ENCODE measurements at regions not wholly inside any gene's neighbourhood (a gene's known extent, or its start where the extent isn't known, plus 50 kb on each side); places are given as distances from the start of the nearest gene placed in this dataset.

- TF ChIP-seq CTCF (IDR thresholded peaks at IDR 0.05 in 2 of 3, conservative IDR thresholded peaks at IDR 0.05 in 1 of 3; ENCODE audit: borderline replicate concordance in 1 of 3, insufficient read depth in 1 of 3, low read depth in 2 of 3, low read length in 2 of 3) (no peak), SIN3A (IDR thresholded peaks at IDR 0.05; ENCODE audit: low read depth) (no peak), POLR2AphosphoS5 (IDR thresholded peaks at IDR 0.05; ENCODE audit: low read depth, low read length) (no peak), CEBPB (IDR thresholded peaks at IDR 0.05; ENCODE audit: low read depth) (no peak), ZNF274 (IDR thresholded peaks at IDR 0.05; ENCODE audit: low read depth, low read length) (no peak), EZH2 (IDR thresholded peaks at IDR 0.05) (no peak), FOSL1 (IDR thresholded peaks at IDR 0.05; ENCODE audit: low read depth) (no peak)
Measured at GRCh38 chr4:38396091-38396490, 267.9 kb upstream of the KLF3 start.
